DND-41 (cell line): ENCODE measurements at regions not wholly inside any gene's neighbourhood (a gene's known extent, or its start where the extent isn't known, plus 50 kb on each side); places are given as distances from the start of the nearest gene placed in this dataset.

Source experiments
- ATAC-seq: fragments of 200-7000 bp; cut with Tn5 transposase; 3 replicates; pipeline ENCODE4 v1.9.1; 2021; ENCODE audit warnings: low read depth; ENCODE audit not compliant: insufficient read depth
- DNase-seq: peaks from one replicate; pipeline ENCODE4 v3.0.0-alpha.2; 2020
- H2AFZ ChIP-seq: 2 replicates; pipeline ENCODE4 v1.6.0; 2012; ENCODE audit warnings: low read depth, low read length
- H3K27ac ChIP-seq: 2 replicates; pipeline ENCODE4 v1.5.1; 2012; ENCODE audit warnings: low read length, inconsistent platforms
- H3K27me3 ChIP-seq: fragments of 200-600 bp; sonication (generic); 2 replicates; pipeline ENCODE4 v1.6.0; 2012; ENCODE audit warnings: low read length, mild to moderate bottlenecking, inconsistent platforms; ENCODE audit not compliant: insufficient read depth, poor library complexity
- H3K36me3 ChIP-seq: 2 replicates; pipeline ENCODE4 v1.5.1; 2012; ENCODE audit warnings: low read length, inconsistent platforms; ENCODE audit not compliant: insufficient read depth
- H3K4me1 ChIP-seq: 2 replicates; pipeline ENCODE4 v1.5.1; 2012; ENCODE audit warnings: mild to moderate bottlenecking, low read length; ENCODE audit not compliant: insufficient read depth
- H3K4me2 ChIP-seq: 2 replicates; pipeline ENCODE4 v1.6.0; 2012; ENCODE audit warnings: mild to moderate bottlenecking, moderate library complexity, low read length, inconsistent platforms; ENCODE audit not compliant: insufficient read depth
- H3K4me3 ChIP-seq, 2 experiments: fragments of 200-600 bp in 1 of 2; shearing (Covaris generic) in 1 of 2; 2 replicates each; pipeline ENCODE4 v1.5.1; 2012 to 2016; ENCODE audit warnings: inconsistent platforms in 2 of 2, low read length in 2 of 2, mild to moderate bottlenecking in 2 of 2, low read depth in 1 of 2, moderate library complexity in 1 of 2
- H3K79me2 ChIP-seq: 2 replicates; pipeline ENCODE4 v1.6.0; 2012; ENCODE audit warnings: low read length, inconsistent platforms; ENCODE audit not compliant: insufficient read depth
- H3K9ac ChIP-seq: 2 replicates; pipeline ENCODE4 v1.6.0; 2012; ENCODE audit warnings: low read depth, mild to moderate bottlenecking, inconsistent platforms, low read length, moderate library complexity
- H3K9me3 ChIP-seq: 2 replicates; pipeline ENCODE4 v1.5.1; 2012; ENCODE audit warnings: low read length, moderate library complexity, mild to moderate bottlenecking, inconsistent platforms; ENCODE audit not compliant: insufficient read depth, severe bottlenecking
- H4K20me1 ChIP-seq: 2 replicates; pipeline ENCODE4 v1.6.0; 2012; ENCODE audit warnings: low read length; ENCODE audit not compliant: insufficient read depth
- EZH2 ChIP-seq: IDR thresholded peaks from 3 replicates; pipeline ENCODE4 v1.6.1; 2012; ENCODE audit warnings: borderline replicate concordance, low read depth, mild to moderate bottlenecking, moderate library complexity, low read length, inconsistent platforms; ENCODE audit not compliant: severe bottlenecking
- TF ChIP-seq, protein P1 (sequence below): IDR thresholded peaks from 2 replicates; pipeline ENCODE4 v1.5.1; 2012; ENCODE audit warnings: borderline replicate concordance, low read length, moderate library complexity, mild to moderate bottlenecking; ENCODE audit not compliant: poor library complexity, severe bottlenecking; ENCODE audit errors: extremely low read depth

DNA sequence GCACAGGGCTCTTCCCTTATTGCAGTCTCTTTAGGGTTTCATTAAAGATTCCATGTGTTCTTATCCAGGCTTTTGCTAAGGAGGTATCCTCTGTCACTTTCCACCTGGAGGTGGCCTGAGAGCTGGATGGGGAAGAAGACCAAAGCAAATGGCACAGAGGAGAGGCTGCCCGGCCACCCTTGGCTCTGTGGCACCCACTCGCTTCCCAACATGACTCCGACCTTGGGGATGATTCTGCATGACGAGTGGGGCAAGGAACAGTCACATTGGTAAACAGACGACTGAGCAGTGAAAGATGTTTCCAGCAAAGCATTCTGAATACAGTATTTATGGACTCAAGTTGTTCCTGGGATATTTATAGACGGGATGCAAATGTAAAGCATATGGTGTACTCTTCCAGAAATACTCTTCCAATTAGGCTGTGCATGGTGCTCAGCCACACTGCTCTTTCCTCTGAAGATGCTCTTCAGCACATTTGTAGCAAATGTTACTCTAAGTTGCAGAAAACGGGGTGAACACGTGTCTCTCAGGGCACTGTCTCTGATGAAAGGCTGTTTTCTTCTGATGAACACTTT, 377.1 kb upstream of the HS6ST1 start:
- no peaks in the 10 kb centered on the region for H3K4me1 ChIP-seq
- H2AFZ ChIP-seq, result no peak overlapping the region
- no peak overlapping the region for H3K9ac ChIP-seq
- TF ChIP-seq, protein P1, sequence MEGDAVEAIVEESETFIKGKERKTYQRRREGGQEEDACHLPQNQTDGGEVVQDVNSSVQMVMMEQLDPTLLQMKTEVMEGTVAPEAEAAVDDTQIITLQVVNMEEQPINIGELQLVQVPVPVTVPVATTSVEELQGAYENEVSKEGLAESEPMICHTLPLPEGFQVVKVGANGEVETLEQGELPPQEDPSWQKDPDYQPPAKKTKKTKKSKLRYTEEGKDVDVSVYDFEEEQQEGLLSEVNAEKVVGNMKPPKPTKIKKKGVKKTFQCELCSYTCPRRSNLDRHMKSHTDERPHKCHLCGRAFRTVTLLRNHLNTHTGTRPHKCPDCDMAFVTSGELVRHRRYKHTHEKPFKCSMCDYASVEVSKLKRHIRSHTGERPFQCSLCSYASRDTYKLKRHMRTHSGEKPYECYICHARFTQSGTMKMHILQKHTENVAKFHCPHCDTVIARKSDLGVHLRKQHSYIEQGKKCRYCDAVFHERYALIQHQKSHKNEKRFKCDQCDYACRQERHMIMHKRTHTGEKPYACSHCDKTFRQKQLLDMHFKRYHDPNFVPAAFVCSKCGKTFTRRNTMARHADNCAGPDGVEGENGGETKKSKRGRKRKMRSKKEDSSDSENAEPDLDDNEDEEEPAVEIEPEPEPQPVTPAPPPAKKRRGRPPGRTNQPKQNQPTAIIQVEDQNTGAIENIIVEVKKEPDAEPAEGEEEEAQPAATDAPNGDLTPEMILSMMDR, result no peak
- TF ChIP-seq EZH2, result no peak
- ATAC-seq (no peak), DNase-seq (no peak)
- no peaks in the 10 kb centered on the region for H3K36me3 ChIP-seq
- H3K4me3 ChIP-seq, result no peak overlapping the region
- H3K9me3 ChIP-seq, result no peaks in the 10 kb centered on the region
- no peak overlapping the region for H3K4me2 ChIP-seq
- no peak overlapping the region for H3K27ac ChIP-seq
- H3K79me2 ChIP-seq, result no peaks in the 10 kb centered on the region
- no peaks in the 10 kb centered on the region for H4K20me1 ChIP-seq
- no peaks in the 10 kb centered on the region for H3K27me3 ChIP-seq

DNA sequence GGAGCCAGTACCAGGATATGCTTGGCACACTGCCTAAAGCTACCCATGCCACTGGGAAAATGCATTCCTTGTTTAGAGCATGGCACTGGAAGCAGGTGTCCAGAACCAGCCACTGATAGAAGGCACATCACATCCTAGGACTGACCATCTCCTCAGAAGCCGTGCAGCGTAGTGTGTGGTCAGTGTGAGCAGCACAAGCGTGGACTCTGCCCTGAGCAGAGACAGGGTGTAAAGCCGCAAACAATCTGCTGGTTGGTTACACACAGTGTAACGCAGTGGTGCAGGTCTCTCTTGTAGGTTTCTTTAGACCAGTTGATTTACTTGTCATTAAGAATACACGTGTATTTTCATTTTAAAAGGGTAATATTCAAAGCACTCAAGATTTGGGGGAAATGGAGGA, 377.8 kb upstream of the HS6ST1 start:
- Histone ChIP-seq H3K9me3 (no peaks in the 10 kb centered on the region), H3K4me1 (no peaks in the 10 kb centered on the region), H3K27me3 (no peaks in the 10 kb centered on the region), H3K79me2 (no peaks in the 10 kb centered on the region), H3K9ac (no peak overlapping the region), H3K4me2 (no peak overlapping the region), H2AFZ (no peak overlapping the region), H4K20me1 (no peaks in the 10 kb centered on the region), H3K36me3 (no peaks in the 10 kb centered on the region), H3K4me3 (no peak overlapping the region), H3K27ac (no peak overlapping the region)
- ATAC-seq (no peak), DNase-seq (no peak)
- no peak for TF ChIP-seq EZH2
- TF ChIP-seq, protein P1, result no peak

DNA sequence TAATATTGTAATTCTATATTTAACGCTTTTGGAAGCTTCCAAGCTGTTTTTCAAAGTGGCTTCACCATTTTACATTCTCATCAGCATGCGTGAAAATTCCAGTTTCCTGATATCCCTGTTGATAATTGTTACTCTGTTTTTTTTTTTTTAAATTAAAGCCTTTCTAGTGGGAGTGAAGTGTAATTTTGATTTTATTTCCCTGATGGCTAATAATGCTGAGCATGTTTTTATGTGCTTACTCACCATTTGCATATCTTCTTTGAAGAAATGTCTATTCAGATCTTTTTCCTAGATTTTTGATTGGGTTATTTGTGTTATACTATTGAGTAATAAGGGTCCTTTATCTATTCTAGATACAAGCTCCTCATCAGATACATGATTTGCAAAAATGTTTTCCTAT, 382.8 kb upstream of the HS6ST1 start:
- Histone ChIP-seq H2AFZ (no peak overlapping the region), H3K4me1 (no peaks in the 10 kb centered on the region)

More for the DNA sequence above, 382.8 kb upstream of the HS6ST1 start:
- Histone ChIP-seq H3K4me2 (no peak overlapping the region), H3K9ac (no peak overlapping the region), H3K9me3 (peaks cover 6% of the 10 kb centered on the region), H3K27ac (no peak overlapping the region), H3K36me3 (no peaks in the 10 kb centered on the region), H3K27me3 (no peaks in the 10 kb centered on the region), H4K20me1 (no peaks in the 10 kb centered on the region), H3K4me3 (no peak overlapping the region), H3K79me2 (no peaks in the 10 kb centered on the region)
- TF ChIP-seq EZH2, result no peak
- TF ChIP-seq, protein P1, result no peak
- ATAC-seq (no peak), DNase-seq (no peak)
